Tibial artery (tissue), 4 donors: ENCODE measurements at regions not wholly inside any gene's neighbourhood (a gene's known extent, or its start where the extent isn't known, plus 50 kb on each side); places are given as distances from the start of the nearest gene placed in this dataset.

Experiments used
- DNase-seq, 2 donors: peaks; one replicate each; pipeline ENCODE4 v3.0.0-alpha.2; 2019
- H3K27ac ChIP-seq, 2 donors: fragments of 200-600 bp; sonication (generic) in 1 of 2; 1 replicate in 1 of 2; 2 replicates in 1 of 2; pipeline ENCODE4 v1.5.1; 2018 to 2019; ENCODE audit warnings: mild to moderate bottlenecking in 1 of 2
- H3K27me3 ChIP-seq, 2 donors: fragments of 200-600 bp; sonication (generic) in 1 of 2; one replicate each; pipeline versions ENCODE4 v1.5.1 to v1.6.0; 2016 to 2019
- H3K36me3 ChIP-seq, 3 donors: fragments of 200-600 bp; sonication (generic) in 2 of 3; one replicate each; pipeline ENCODE4 v1.5.1; 2016 to 2019; ENCODE audit warnings: mild to moderate bottlenecking in 2 of 3
- H3K4me1 ChIP-seq, 4 donors: fragments of 200-600 bp; sonication (generic) in 2 of 4; 1 replicate in 3 of 4; 2 replicates in 1 of 4; pipeline ENCODE4 v1.5.1; 2016 to 2019
- H3K4me3 ChIP-seq, 2 donors: fragments of 200-600 bp; sonication (generic) in 1 of 2; 1 replicate in 1 of 2; 2 replicates in 1 of 2; pipeline ENCODE4 v1.5.1; 2018 to 2019; ENCODE audit warnings: mild to moderate bottlenecking in 2 of 2
- H3K9me3 ChIP-seq, 3 donors: fragments of 200-600 bp; sonication (generic) in 1 of 3; one replicate each; pipeline ENCODE4 v1.5.1; 2016 to 2019
- intact Hi-C: fragments of 100-400 bp; cut with DNase I; formaldehyde crosslinking; loops from one replicate; pipeline ENCODE4 v1.15.0; 2023; ENCODE audit warnings: low total_unique reads
- TF ChIP-seq, protein P1 (sequence below), 2 experiments: fragments of 200-600 bp in 1 of 2; fragments of 450-650 bp in 1 of 2; IDR thresholded peaks; one replicate each; pipeline ENCODE4 v1.5.1; 2017 to 2019; ENCODE audit warnings: antibody characterized with exemption in 2 of 2, mild to moderate bottlenecking in 1 of 2, moderate library complexity in 1 of 2

DNA sequence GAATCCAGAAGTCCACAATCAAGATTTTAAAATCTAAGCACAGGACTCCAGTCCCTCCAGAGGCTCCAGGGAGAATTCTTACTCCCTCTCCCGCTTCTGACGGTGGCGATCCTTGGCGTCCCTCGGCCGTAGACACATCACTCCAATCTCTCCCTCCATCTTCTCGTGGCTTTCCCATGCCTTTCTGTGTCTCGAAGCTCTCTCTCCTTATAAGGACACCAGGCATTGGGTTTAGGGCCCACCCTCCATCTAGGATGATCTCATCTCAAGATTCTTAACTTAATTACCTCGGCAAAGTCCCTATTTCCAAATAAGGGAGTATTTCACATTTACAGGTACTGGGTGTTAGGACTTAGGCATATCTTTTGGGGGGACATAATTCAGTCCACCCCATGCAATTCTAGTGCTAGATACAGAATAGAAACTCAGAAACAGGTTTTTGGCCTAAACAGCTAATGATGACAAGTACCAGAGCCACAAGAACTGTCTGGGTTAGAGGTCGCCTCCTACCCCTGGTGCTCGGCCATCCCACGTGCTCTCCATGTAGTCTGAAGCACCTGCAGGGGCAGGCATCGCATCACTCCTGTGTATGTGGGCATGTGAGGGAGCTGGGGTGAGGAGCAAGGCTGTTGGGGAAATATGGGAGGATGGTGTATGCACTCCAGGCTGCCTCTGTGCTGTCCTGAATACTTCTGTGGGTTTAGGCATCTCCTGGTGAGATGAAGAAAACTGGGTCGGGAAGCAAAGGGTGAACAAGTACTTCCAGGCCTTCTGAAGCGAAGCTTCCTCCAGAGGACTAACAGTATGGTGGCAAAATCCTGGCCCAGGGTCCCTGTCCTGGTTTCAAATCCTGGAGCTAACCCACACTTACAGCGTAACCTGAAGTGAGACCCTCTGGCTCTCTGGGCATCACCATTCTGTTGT is 298.3 kb upstream of the ZMIZ1 start:
- Histone ChIP-seq H3K4me3 (no peak overlapping the region), H3K27me3 (no peaks in the 10 kb centered on the region), H3K36me3 (no peaks in the 10 kb centered on the region), H3K9me3 (no peaks in the 10 kb centered on the region), H3K4me1 (peaks cover 0 to 45% (median 15%) of the 10 kb centered on the region in 4 donors), H3K27ac (no peak overlapping the region)
- TF ChIP-seq, protein P1, sequence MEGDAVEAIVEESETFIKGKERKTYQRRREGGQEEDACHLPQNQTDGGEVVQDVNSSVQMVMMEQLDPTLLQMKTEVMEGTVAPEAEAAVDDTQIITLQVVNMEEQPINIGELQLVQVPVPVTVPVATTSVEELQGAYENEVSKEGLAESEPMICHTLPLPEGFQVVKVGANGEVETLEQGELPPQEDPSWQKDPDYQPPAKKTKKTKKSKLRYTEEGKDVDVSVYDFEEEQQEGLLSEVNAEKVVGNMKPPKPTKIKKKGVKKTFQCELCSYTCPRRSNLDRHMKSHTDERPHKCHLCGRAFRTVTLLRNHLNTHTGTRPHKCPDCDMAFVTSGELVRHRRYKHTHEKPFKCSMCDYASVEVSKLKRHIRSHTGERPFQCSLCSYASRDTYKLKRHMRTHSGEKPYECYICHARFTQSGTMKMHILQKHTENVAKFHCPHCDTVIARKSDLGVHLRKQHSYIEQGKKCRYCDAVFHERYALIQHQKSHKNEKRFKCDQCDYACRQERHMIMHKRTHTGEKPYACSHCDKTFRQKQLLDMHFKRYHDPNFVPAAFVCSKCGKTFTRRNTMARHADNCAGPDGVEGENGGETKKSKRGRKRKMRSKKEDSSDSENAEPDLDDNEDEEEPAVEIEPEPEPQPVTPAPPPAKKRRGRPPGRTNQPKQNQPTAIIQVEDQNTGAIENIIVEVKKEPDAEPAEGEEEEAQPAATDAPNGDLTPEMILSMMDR (IDR thresholded peaks at IDR 0.05) = no peak
- DNase-seq = peak in 1 of 2 donors; percentile 54
- intact Hi-C loops = no loop called here

DNA sequence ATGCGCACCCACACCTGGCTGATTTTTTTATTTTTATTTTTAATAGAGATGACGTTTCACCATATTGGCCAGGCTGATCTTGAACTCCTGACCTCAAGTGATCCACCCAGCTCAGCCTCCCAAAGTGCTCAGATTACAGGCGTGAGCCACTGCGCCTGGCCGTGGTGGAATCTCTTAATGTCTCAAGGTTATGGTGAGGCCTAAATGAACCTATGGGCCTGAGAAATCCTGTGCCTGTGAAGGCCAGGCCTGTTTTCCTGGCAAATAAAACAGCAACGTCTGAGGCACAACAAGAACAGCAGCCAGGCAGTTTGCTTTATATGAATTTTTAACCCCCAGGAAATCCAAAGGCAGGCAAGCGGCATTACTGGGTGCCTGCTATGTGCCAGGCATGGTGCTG is 297.5 kb upstream of the ZMIZ1 start:
- DNase-seq = peak in 1 of 2 donors; percentile 51
- TF ChIP-seq, protein P1 (IDR thresholded peaks at IDR 0.05) = no peak
- Histone ChIP-seq H3K4me1 (peaks cover 0 to 53% (median 22%) of the 10 kb centered on the region in 4 donors), H3K9me3 (no peaks in the 10 kb centered on the region), H3K27ac (peak overlapping the region; percentile 17 to 23), H3K27me3 (no peaks in the 10 kb centered on the region), H3K4me3 (no peak overlapping the region), H3K36me3 (no peaks in the 10 kb centered on the region)
- intact Hi-C loops = no loop called here

DNA sequence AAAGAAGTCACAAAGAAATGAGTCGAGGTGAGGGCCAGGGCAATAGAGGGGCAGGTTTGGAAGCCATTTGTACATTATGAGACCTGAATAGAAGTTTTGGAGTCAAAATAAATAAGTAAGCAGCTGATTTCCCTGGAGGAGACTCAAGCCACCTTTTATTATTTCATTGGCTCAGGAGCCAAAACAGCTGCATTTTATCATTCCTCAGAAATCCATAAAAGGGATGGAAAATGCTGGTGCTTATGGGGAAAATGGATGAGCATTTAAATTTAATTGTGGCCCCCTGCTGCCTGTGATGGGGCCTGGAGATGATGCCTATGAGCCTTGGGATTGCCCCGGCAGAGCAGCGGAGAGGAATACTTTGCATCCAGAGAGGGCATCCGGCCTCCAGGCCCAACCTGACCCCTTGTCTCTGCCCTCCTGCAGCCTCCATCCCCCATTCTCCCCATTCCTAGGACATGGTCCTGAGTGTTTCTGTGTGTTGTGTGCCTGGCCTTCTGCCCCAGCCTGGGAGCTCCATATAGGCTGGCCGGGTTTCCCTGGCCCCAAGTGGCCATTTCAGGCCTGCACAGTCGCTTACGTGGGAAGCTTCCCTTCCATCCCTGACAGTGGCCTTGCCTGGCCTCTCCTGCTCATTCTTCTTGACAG is 296.8 kb upstream of the ZMIZ1 start:
- Histone ChIP-seq H3K9me3 (no peaks in the 10 kb centered on the region), H3K4me1 (peaks cover 0 to 60% (median 28%) of the 10 kb centered on the region in 4 donors), H3K4me3 (no peak overlapping the region), H3K27me3 (no peaks in the 10 kb centered on the region), H3K36me3 (no peaks in the 10 kb centered on the region), H3K27ac (peak overlapping the region; percentile 17 to 23)
- no peak for DNase-seq
- TF ChIP-seq, protein P1 (IDR thresholded peaks at IDR 0.05) = no peak
- intact Hi-C loops = no loop called here

DNA sequence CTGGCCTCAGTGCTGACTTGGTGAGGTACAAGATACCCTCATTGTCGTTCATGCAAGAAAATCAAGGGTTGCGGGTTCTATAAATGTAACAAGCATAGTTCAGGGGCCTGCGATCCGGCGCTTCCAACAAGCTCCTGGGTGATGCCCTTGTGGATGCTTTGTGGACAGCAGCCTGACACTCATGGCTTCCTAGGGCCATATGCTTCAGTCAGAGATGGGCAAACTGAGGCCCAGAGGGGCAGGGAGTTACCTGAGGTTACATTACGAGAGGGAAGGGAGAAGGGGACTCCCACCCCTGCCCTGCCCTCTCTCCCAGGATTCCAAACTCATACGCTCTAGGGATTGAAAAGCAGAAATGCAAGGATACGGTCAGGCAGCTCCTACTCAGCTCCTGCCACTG is 296.3 kb upstream of the ZMIZ1 start:
- Histone ChIP-seq H3K4me3 (no peak overlapping the region), H3K9me3 (no peaks in the 10 kb centered on the region), H3K4me1 (peaks cover 0 to 65% (median 33%) of the 10 kb centered on the region in 4 donors), H3K27ac (peak overlapping the region in 1 of 2 donors; percentile 17), H3K27me3 (no peaks in the 10 kb centered on the region), H3K36me3 (no peaks in the 10 kb centered on the region)
- intact Hi-C loops = no loop called here
- TF ChIP-seq, protein P1 (IDR thresholded peaks at IDR 0.05) = no peak
- no peak for DNase-seq

DNA sequence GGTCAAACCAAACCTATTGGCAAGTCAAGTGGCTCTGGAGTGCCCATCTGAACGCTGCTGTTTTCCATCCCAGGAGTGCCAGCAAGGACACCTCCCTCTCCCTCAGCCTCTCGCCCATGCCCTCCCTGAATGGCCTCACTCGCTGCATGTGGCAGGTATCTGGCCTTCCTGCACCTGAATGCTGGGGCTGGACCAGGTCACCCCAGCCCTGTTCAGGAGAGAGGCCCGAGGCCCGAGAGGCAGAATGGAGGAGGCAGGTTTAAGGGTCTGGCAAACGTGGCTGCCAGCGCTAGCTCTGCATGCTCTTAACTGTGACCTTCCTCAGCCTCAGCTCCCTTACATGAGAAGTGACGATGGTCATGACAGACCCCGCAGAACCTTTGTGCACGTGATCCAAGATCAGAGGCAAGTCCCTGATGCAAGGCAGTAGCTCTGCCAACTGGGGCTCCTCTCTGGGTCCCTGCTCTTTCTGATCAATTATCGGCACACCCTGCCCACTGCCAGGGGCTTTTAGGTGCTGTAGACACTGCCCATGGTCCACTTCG is 295.7 kb upstream of the ZMIZ1 start:
- Histone ChIP-seq H3K27me3 (no peaks in the 10 kb centered on the region), H3K4me1 (peaks cover 0 to 69% (median 39%) of the 10 kb centered on the region in 4 donors), H3K27ac (no peak overlapping the region), H3K4me3 (no peak overlapping the region), H3K9me3 (no peaks in the 10 kb centered on the region), H3K36me3 (no peaks in the 10 kb centered on the region)
- peak in 1 of 2 donors; percentile 49 for DNase-seq
- TF ChIP-seq, protein P1 (IDR thresholded peaks at IDR 0.05) = no peak
- intact Hi-C loops = no loop called here
